ENCODE measurements at regions not wholly inside any gene's neighbourhood (a gene's known extent, or its start where the extent isn't known, plus 50 kb on each side); places are given as distances from the start of the nearest gene placed in this dataset.

DNA sequence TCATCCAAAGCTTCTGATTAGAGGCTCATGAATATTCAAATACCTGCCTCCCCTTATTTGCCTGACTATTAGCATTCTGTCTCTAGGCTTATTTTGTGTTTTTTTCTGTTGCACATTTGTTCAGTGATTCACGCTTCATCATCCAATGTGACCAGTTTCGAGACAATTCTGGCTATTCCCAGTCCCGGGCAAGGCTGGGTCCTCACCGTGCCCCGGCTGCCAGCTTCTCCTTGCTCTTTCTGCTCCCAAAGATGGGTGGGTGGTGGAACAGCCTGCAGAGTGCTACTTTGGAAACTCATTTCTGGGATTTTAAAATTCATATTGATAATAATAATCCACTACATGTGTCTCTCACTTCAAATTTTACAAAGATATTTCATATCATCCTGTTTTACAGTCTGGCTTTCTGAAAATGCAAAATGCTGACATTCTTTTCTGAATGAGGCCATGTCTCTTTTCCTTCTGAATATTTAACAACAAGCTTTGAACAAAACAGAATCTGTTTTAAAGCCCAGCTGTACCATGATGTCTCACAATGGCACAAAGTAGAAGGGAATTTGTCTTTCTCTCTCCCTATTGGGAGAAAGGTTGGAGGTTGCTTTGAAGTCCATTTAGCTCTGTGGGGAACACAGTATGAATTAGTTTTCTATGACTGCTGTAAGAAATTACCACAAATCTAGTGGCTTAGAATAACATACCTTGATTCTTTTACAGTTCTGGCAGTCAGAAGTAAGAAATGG lies 116.9 kb upstream of the CDH13 start:
- TF ChIP-seq, protein P1, sequence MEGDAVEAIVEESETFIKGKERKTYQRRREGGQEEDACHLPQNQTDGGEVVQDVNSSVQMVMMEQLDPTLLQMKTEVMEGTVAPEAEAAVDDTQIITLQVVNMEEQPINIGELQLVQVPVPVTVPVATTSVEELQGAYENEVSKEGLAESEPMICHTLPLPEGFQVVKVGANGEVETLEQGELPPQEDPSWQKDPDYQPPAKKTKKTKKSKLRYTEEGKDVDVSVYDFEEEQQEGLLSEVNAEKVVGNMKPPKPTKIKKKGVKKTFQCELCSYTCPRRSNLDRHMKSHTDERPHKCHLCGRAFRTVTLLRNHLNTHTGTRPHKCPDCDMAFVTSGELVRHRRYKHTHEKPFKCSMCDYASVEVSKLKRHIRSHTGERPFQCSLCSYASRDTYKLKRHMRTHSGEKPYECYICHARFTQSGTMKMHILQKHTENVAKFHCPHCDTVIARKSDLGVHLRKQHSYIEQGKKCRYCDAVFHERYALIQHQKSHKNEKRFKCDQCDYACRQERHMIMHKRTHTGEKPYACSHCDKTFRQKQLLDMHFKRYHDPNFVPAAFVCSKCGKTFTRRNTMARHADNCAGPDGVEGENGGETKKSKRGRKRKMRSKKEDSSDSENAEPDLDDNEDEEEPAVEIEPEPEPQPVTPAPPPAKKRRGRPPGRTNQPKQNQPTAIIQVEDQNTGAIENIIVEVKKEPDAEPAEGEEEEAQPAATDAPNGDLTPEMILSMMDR (conservative IDR thresholded peaks at IDR 0.05) = no peak
- TF ChIP-seq EZH2 (IDR thresholded peaks at IDR 0.05; ENCODE audit: low read depth) = no peak

Measured in PC-9 (cell line).